Kidney (tissue), 13 donors: ENCODE measurements at regions not wholly inside any gene's neighbourhood (a gene's known extent, or its start where the extent isn't known, plus 50 kb on each side); places are given as distances from the start of the nearest gene placed in this dataset.

Source experiments
- DNase-seq, 5 donors: peaks; one replicate each; pipeline ENCODE4 v3.0.0-alpha.2; 2013 to 2020
- FAIRE-seq: peaks from 2 replicates; lab custom pipeline; 2012; peaks lifted over from hg19 to GRCh38; lab: Jason Lieb, UNC
- H3K27ac ChIP-seq, 2 donors: one replicate each; pipeline ENCODE4 v1.7.0; 2013; ENCODE audit warnings: low read depth in 2 of 2, low read length in 2 of 2, inconsistent platforms in 1 of 2
- H3K27me3 ChIP-seq: one replicate; pipeline ENCODE4 v1.7.1; 2013; ENCODE audit warnings: low read length, inconsistent platforms; ENCODE audit not compliant: control insufficient read depth, insufficient read depth
- H3K36me3 ChIP-seq, 3 donors: one replicate each; pipeline versions ENCODE4 v1.7.0 to v1.7.1; 2013; ENCODE audit warnings: low read length in 3 of 3, control low read depth in 1 of 3, inconsistent platforms in 1 of 3; ENCODE audit not compliant: insufficient read depth in 3 of 3, control insufficient read depth in 2 of 3
- H3K4me1 ChIP-seq, 3 donors: one replicate each; pipeline versions ENCODE4 v1.7.0 to v1.7.1; 2013; ENCODE audit warnings: low read length in 3 of 3, inconsistent platforms in 1 of 3, low read depth in 1 of 3; ENCODE audit not compliant: control insufficient read depth in 2 of 3, insufficient read depth in 2 of 3
- H3K4me3 ChIP-seq, 3 donors: one replicate each; pipeline versions ENCODE4 v1.7.0 to v1.8.1; 2013; ENCODE audit warnings: low read length in 3 of 3, control low read depth in 1 of 3, inconsistent platforms in 1 of 3
- H3K9ac ChIP-seq, 3 donors: one replicate each; pipeline versions ENCODE4 v1.7.0 to v1.7.1; 2013; ENCODE audit warnings: low read length in 3 of 3, control low read depth in 1 of 3, inconsistent platforms in 1 of 3
- H3K9me3 ChIP-seq, 3 donors: one replicate each; pipeline versions ENCODE4 v1.7.0 to v1.7.1; 2013; ENCODE audit warnings: low read length in 3 of 3, control low read depth in 1 of 3, inconsistent platforms in 1 of 3; ENCODE audit not compliant: control insufficient read depth in 2 of 3, insufficient read depth in 1 of 3
- intact Hi-C: fragments of 100-400 bp; cut with DNase I; formaldehyde crosslinking; loops from one replicate; pipeline ENCODE4 v1.11.1; 2022
- TF ChIP-seq, protein P1 (sequence below): IDR thresholded peaks from 3 replicates; pipeline ENCODE4 v1.5.1; 2012; ENCODE audit warnings: mild to moderate bottlenecking, moderate library complexity, borderline replicate concordance; ENCODE audit not compliant: insufficient read depth; ENCODE audit errors: extremely low read depth
- donor health status: control.
- donor health status: control.
- donor health status: control.
- donor health status: control.
- donor health status: control.
- donor health status: DM: yes; HTN: yes; CAD: no.
- donor health status: Normal renal cell carcinoma (clear cell type).

DNA sequence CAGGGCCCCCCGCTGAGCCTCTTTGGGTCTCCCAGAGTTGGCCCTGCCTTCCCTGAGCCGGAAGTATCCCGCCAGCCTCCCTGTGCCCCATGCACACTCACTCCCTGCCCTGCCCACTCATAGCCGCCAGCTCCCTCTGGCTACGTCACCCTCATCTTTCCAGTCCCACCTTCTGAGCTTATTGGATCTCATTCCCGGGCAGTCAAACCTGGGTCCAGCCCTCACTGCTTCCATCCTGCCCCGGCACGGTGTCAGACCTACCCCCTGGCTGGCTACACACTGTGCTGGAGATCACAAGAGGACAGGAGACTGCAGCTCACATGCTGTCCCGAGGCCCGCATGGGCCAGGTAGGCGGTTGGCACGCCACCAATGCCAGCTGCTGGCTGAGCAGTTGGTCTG is 147.2 kb downstream of the ASB1 start:
- DNase-seq, result no peak
- FAIRE-seq, result no peak

DNA sequence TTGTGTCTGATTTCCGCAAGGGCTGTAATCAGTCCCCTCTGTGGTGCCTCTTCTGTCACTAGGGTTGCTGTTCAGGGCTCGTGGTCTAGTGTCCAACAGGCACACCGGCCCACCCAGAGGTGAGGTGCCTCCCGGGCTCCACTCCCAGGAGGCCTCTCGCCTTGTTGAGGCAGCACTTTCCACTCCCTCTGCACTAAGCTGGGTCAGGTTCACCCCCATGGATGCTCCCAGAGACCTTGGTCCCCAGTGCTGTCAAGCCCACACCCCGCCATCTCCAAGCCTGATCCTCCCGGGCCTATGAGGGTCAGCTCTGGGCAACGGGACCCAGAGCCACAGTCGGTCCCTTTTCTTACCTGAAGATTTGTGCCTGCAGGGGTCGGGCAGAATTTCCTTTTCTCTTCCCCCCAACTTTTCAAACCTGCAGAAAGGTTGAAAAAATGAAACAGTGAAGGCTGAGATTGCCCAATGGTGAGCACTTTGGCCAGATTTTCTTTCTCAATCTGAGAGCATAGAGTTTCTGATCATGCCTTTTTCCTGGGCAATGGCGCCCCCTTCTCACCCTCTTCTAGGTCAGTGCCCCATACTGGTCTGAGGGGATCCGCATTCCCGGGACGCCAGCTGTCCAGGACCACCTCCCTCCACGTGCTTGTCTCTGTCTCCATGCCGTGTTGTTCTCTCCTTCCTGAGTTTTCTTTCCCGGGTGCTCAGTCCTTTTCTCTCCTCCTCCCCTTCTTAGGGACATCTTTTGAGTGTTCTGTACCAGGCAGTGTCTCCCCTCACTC is 148.0 kb downstream of the ASB1 start:
- DNase-seq, result no peak
- H3K9ac ChIP-seq, result no peak overlapping the region
- intact Hi-C loops, result no loop called here
- TF ChIP-seq, protein P1, sequence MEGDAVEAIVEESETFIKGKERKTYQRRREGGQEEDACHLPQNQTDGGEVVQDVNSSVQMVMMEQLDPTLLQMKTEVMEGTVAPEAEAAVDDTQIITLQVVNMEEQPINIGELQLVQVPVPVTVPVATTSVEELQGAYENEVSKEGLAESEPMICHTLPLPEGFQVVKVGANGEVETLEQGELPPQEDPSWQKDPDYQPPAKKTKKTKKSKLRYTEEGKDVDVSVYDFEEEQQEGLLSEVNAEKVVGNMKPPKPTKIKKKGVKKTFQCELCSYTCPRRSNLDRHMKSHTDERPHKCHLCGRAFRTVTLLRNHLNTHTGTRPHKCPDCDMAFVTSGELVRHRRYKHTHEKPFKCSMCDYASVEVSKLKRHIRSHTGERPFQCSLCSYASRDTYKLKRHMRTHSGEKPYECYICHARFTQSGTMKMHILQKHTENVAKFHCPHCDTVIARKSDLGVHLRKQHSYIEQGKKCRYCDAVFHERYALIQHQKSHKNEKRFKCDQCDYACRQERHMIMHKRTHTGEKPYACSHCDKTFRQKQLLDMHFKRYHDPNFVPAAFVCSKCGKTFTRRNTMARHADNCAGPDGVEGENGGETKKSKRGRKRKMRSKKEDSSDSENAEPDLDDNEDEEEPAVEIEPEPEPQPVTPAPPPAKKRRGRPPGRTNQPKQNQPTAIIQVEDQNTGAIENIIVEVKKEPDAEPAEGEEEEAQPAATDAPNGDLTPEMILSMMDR, result no peak
- H3K4me3 ChIP-seq, result no peak overlapping the region
- H3K4me1 ChIP-seq, result no peaks in the 10 kb centered on the region
- no peaks in the 10 kb centered on the region for H3K36me3 ChIP-seq
- H3K9me3 ChIP-seq, result no peaks in the 10 kb centered on the region
- H3K27ac ChIP-seq, result no peak overlapping the region
- FAIRE-seq, result no peak
- H3K27me3 ChIP-seq, result no peaks in the 10 kb centered on the region

More for the DNA sequence above, 147.2 kb downstream of the ASB1 start:
- no peaks in the 10 kb centered on the region for H3K4me1 ChIP-seq
- no peak overlapping the region for H3K27ac ChIP-seq
- intact Hi-C loops, result no loop called here
- TF ChIP-seq, protein P1, result no peak
- H3K27me3 ChIP-seq, result no peaks in the 10 kb centered on the region
- no peaks in the 10 kb centered on the region for H3K36me3 ChIP-seq
- H3K9me3 ChIP-seq, result no peaks in the 10 kb centered on the region
- H3K4me3 ChIP-seq, result no peak overlapping the region
- no peak overlapping the region for H3K9ac ChIP-seq

DNA sequence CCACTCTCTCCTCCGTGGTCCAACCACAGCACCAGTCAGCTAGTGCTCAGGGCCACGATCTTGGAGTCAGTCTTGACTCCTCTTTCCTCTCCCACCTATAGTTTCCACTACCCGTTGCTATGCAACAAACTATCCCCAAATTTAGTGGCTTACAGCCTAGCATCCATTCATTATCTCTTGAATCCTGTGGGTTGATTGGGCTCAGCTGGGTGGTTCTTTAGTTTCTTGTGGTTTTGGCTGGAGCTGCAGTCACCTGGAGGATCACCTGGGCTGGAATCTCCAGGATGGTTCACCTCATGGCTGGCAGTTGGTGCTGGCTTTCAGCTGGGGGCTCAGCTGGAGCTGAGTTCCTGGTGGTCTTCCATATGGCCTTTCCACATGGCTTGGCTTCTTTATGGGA is 149.9 kb downstream of the ASB1 start:
- Histone ChIP-seq H3K9me3 (no peaks in the 10 kb centered on the region), H3K9ac (no peak overlapping the region), H3K27ac (no peak overlapping the region), H3K4me3 (no peak overlapping the region), H3K4me1 (no peaks in the 10 kb centered on the region), H3K36me3 (no peaks in the 10 kb centered on the region), H3K27me3 (no peaks in the 10 kb centered on the region)
- intact Hi-C loops, result no loop called here
- TF ChIP-seq, protein P1, result no peak
- FAIRE-seq (no peak), DNase-seq (no peak)

DNA sequence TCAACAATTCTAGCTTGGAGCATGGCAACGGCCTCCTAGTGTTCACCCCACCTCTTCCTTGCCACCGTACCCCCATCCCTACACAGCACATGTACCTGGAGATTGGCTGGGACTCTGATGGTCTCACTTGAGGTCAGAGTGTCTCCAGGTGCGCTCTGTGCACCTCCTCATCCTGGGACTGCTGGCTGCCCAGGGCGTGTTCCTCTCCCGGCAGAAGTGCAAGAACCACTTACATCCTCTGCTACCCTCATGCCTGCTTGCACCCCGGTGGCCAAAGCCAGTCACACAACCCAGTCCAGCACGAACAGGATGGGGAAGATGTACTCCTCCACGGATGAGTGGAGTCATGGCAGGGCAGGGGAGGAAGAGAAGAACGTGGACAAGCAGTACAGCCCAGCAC is 151.5 kb downstream of the ASB1 start:
- H3K27me3 ChIP-seq, result no peaks in the 10 kb centered on the region
- FAIRE-seq (no peak), DNase-seq (no peak)
- no peak overlapping the region for H3K27ac ChIP-seq
- H3K36me3 ChIP-seq, result no peaks in the 10 kb centered on the region
- H3K9ac ChIP-seq, result no peak overlapping the region
- intact Hi-C loops, result no loop called here
- TF ChIP-seq, protein P1, result no peak
- H3K4me3 ChIP-seq, result no peak overlapping the region
- H3K9me3 ChIP-seq, result no peaks in the 10 kb centered on the region
- H3K4me1 ChIP-seq, result no peaks in the 10 kb centered on the region
